Breast epithelium (tissue), 3 donors: ENCODE measurements at regions not wholly inside any gene's neighbourhood (a gene's known extent, or its start where the extent isn't known, plus 50 kb on each side); places are given as distances from the start of the nearest gene placed in this dataset.

Experiments used
- CTCF ChIP-seq, 3 donors: fragments of 450-650 bp; IDR thresholded peaks; one replicate each; pipeline ENCODE4 v1.5.1; 2016 to 2017; ENCODE audit warnings: antibody characterized with exemption in 3 of 3, mild to moderate bottlenecking in 3 of 3, moderate library complexity in 3 of 3
- POLR2A ChIP-seq: fragments of 450-650 bp; IDR thresholded peaks from one replicate; pipeline ENCODE4 v1.6.1; 2016; ENCODE audit warnings: antibody characterized with exemption, mild to moderate bottlenecking, moderate library complexity
- POLR2AphosphoS5 ChIP-seq, 3 donors: sonication (generic); formaldehyde crosslinking; IDR thresholded peaks; one replicate each; pipeline ENCODE4 v1.6.1; 2017; ENCODE audit warnings: antibody characterized with exemption in 3 of 3

GRCh38 chr12:46682148-46682547 is 143.6 kb downstream of the SLC38A4 start:
- TF ChIP-seq POLR2A (no peak), CTCF (IDR thresholded peaks at IDR 0.05) (no peak), POLR2AphosphoS5 (IDR thresholded peaks at IDR 0.05) (no peak)
